Endodermal cell (in vitro differentiated cells): ENCODE measurements at regions not wholly inside any gene's neighbourhood (a gene's known extent, or its start where the extent isn't known, plus 50 kb on each side); places are given as distances from the start of the nearest gene placed in this dataset.

Experiments used
- DNase-seq: peaks from one replicate; pipeline ENCODE4 v3.0.0-alpha.2; 2017
- H3K27ac ChIP-seq: 2 replicates; pipeline ENCODE4 v1.5.1; 2013; ENCODE audit warnings: mild to moderate bottlenecking, low read depth, low read length, moderate library complexity
- H3K27me3 ChIP-seq: 2 replicates; pipeline ENCODE4 v1.6.1; 2013; ENCODE audit warnings: mild to moderate bottlenecking, low read length, moderate library complexity; ENCODE audit not compliant: insufficient read depth, control insufficient read depth, poor library complexity, severe bottlenecking
- H3K36me3 ChIP-seq: 2 replicates; pipeline ENCODE4 v1.7.0; 2013; ENCODE audit warnings: mild to moderate bottlenecking, low read length, moderate library complexity; ENCODE audit not compliant: control insufficient read depth, insufficient read depth
- H3K4me1 ChIP-seq: one replicate; pipeline ENCODE4 v1.7.0; 2013; ENCODE audit warnings: low read length; ENCODE audit not compliant: control insufficient read depth, insufficient read depth
- H3K4me3 ChIP-seq: 2 replicates; pipeline ENCODE4 v1.5.1; 2013; ENCODE audit warnings: mild to moderate bottlenecking, low read length, moderate library complexity
- H3K9ac ChIP-seq: 2 replicates; pipeline ENCODE4 v1.6.1; 2013; ENCODE audit warnings: mild to moderate bottlenecking, low read length, moderate library complexity; ENCODE audit not compliant: poor library complexity, severe bottlenecking; ENCODE audit errors: extremely low read depth
- H3K9me3 ChIP-seq: 2 replicates; pipeline ENCODE4 v1.6.1; 2013; ENCODE audit warnings: mild to moderate bottlenecking, low read length, moderate library complexity; ENCODE audit not compliant: control insufficient read depth
- H3K27ac Mint-ChIP-seq: 2 replicates; pipeline ENCODE4 v1.8.0; 2020; ENCODE audit warnings: mixed read lengths
- H3K27me3 Mint-ChIP-seq: 2 replicates; pipeline ENCODE4 v1.8.0; 2021; ENCODE audit warnings: mild to moderate bottlenecking, mixed read lengths; ENCODE audit not compliant: insufficient read depth
- H3K36me3 Mint-ChIP-seq: 2 replicates; pipeline ENCODE4 v1.8.0; 2020; ENCODE audit warnings: low read depth, mixed read lengths
- H3K4me1 Mint-ChIP-seq: 2 replicates; pipeline ENCODE4 v1.8.0; 2020; ENCODE audit warnings: mixed read lengths
- H3K4me3 Mint-ChIP-seq: 2 replicates; pipeline ENCODE4 v1.8.0; 2020; ENCODE audit warnings: mild to moderate bottlenecking, moderate library complexity, mixed read lengths
- H3K9me3 Mint-ChIP-seq: 2 replicates; pipeline ENCODE4 v1.8.0; 2020; ENCODE audit warnings: mild to moderate bottlenecking, mixed read lengths
- WGBS, 2 experiments: methylation state at CpG; one replicate each; pipeline versions ENCODE4 v1.1.5 to v1.1.7; 2013; ENCODE audit warnings: missing lambda C conversion rate in 2 of 2, mixed read lengths in 1 of 2; ENCODE audit not compliant: insufficient coverage in 1 of 2, insufficient read length in 1 of 2; 5-methylcytosine and 5-hydroxymethylcytosine counted together
- TF ChIP-seq, protein P1 (sequence below): fragments of 200-600 bp; sonication (generic); conservative IDR thresholded peaks from 2 replicates; pipeline ENCODE4 v1.5.0; 2021; ENCODE audit warnings: antibody characterized with exemption, mild to moderate bottlenecking

DNA sequence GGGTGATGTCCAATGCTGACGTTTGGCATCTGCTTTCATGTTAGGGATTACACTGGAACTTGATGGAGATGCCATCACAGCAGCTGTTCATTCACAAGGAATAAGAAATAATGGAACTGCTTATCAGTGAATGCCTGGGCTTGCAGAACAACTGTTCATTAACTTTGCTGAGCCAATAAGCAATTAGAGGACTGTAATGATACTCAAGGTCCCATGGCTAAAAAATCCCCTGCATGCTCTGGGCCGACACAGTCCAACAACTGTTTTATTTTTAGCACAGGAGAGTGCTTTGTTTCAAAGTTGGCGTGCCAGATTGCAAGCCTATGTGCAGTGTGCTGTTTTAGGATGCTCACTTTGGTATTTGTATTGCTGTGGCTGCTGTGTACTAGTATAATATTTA, 408.0 kb upstream of the RGPD4 start:
- Mint-ChIP-seq H3K27ac (no peak overlapping the region), H3K4me3 (no peak overlapping the region), H3K4me1 (peaks cover 15% of the 10 kb centered on the region), H3K36me3 (no peaks in the 10 kb centered on the region), H3K9me3 (no peaks in the 10 kb centered on the region), H3K27me3 (no peaks in the 10 kb centered on the region)
- no peaks in the 10 kb centered on the region for H3K9me3 ChIP-seq
- no peak overlapping the region for H3K9ac ChIP-seq
- peaks cover 8% of the 10 kb centered on the region for H3K4me1 ChIP-seq
- H3K4me3 ChIP-seq = no peak overlapping the region
- TF ChIP-seq, protein P1, sequence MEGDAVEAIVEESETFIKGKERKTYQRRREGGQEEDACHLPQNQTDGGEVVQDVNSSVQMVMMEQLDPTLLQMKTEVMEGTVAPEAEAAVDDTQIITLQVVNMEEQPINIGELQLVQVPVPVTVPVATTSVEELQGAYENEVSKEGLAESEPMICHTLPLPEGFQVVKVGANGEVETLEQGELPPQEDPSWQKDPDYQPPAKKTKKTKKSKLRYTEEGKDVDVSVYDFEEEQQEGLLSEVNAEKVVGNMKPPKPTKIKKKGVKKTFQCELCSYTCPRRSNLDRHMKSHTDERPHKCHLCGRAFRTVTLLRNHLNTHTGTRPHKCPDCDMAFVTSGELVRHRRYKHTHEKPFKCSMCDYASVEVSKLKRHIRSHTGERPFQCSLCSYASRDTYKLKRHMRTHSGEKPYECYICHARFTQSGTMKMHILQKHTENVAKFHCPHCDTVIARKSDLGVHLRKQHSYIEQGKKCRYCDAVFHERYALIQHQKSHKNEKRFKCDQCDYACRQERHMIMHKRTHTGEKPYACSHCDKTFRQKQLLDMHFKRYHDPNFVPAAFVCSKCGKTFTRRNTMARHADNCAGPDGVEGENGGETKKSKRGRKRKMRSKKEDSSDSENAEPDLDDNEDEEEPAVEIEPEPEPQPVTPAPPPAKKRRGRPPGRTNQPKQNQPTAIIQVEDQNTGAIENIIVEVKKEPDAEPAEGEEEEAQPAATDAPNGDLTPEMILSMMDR = no peak
- no peak overlapping the region for H3K27ac ChIP-seq
- H3K36me3 ChIP-seq = no peaks in the 10 kb centered on the region
- 86 to 95% methylated on average over 2 to 3 of the region's 3 CpGs for WGBS, 2 experiments
- DNase-seq = no peak
- H3K27me3 ChIP-seq = no peaks in the 10 kb centered on the region

DNA sequence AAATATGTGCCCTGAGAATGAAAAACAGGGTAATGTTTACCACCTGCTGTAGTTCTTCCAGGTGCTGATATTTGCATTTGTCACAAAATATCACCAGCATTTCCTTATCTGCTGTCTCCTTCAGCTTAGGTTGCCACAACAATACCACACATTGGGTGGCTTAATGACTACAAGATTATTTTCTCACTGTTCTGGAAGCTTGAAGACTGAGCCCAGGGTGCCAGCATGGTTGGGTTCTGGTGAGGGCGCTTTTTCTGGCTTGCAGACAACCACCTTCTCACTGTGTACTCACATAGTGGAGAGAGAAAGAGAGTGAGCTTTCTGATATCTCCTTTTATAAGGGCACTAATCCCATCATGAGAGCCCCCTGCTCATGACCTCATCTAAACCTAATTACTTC, 407.5 kb upstream of the RGPD4 start:
- no peaks in the 10 kb centered on the region for H3K27me3 Mint-ChIP-seq
- H3K9ac ChIP-seq = no peak overlapping the region
- H3K4me3 ChIP-seq = no peak overlapping the region
- no peak overlapping the region for H3K27ac Mint-ChIP-seq
- no peaks in the 10 kb centered on the region for H3K36me3 ChIP-seq
- no peaks in the 10 kb centered on the region for H3K36me3 Mint-ChIP-seq
- peaks cover 8% of the 10 kb centered on the region for H3K4me1 ChIP-seq
- peaks cover 15% of the 10 kb centered on the region for H3K4me1 Mint-ChIP-seq
- DNase-seq = peak; percentile 55
- H3K27me3 ChIP-seq = no peaks in the 10 kb centered on the region
- WGBS, 2 experiments = 89 to 100% methylated on average over 1 of the region's 1 CpG
- H3K4me3 Mint-ChIP-seq = no peak overlapping the region
- H3K9me3 Mint-ChIP-seq = no peaks in the 10 kb centered on the region
- TF ChIP-seq, protein P1 = no peak
- no peaks in the 10 kb centered on the region for H3K9me3 ChIP-seq
- no peak overlapping the region for H3K27ac ChIP-seq

DNA sequence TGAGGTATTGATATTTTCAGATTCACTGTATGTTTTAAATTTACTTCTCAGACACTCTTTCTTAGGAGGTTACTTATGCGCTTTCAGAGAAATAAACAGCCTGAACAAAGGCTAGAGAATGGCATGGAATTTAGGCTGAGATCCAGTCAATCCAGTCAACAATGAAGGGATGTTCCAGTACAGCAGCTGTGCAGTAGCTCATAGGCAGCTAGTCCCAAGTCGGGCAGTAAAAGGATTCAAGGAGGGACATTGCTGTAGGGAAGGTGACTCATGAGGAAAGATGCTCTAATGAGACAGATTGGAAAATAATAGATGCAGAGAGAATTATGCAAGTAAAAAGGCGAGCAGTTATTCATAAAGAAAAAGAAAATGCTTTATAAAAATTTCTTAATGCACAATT, 397.9 kb upstream of the RGPD4 start:
- no peaks in the 10 kb centered on the region for H3K4me1 Mint-ChIP-seq
- no peak overlapping the region for H3K27ac Mint-ChIP-seq
- no peak overlapping the region for H3K4me3 ChIP-seq
- H3K27me3 ChIP-seq = no peaks in the 10 kb centered on the region
- H3K36me3 Mint-ChIP-seq = no peaks in the 10 kb centered on the region
- H3K4me3 Mint-ChIP-seq = no peak overlapping the region
- H3K9me3 ChIP-seq = peaks cover 7% of the 10 kb centered on the region
- H3K36me3 ChIP-seq = no peaks in the 10 kb centered on the region
- no peak overlapping the region for H3K27ac ChIP-seq
- no peak for DNase-seq
- 93 to 98% methylated on average over 2 of the region's 3 CpGs for WGBS, 2 experiments
- H3K9me3 Mint-ChIP-seq = peaks cover 10% of the 10 kb centered on the region
- no peak overlapping the region for H3K9ac ChIP-seq
- no peaks in the 10 kb centered on the region for H3K27me3 Mint-ChIP-seq
- TF ChIP-seq, protein P1 = no peak
- H3K4me1 ChIP-seq = no peaks in the 10 kb centered on the region
